ENCODE measurements at regions not wholly inside any gene's neighbourhood (a gene's known extent, or its start where the extent isn't known, plus 50 kb on each side); places are given as distances from the start of the nearest gene placed in this dataset.

DNA sequence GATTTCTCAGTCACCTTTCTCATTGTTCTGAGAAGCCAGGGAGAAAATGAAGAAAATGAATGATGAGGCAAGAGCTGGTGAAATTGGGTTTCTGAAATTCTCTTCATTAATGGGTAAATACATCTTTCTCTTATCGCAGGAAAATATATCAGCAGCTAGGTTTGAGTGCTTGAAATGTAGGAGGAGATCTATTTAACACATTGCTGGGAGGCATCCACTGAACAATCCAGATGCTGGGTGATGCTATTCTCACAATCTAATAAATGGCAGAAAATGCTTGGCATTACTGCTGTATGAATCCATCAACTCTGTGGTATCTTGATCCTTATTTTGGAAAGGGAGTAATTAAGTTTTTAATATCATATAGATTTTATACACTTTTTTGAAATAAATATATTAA lies 199.6 kb upstream of the LRP1B start:
- POLR2A ChIA-PET, result no interaction called here
- DNase-seq (ENCODE audit: extremely low spot score), result no peak
- TF ChIP-seq NFRKB (IDR thresholded peaks at IDR 0.05) (no peak), SUZ12 (IDR thresholded peaks at IDR 0.05) (no peak), LEF1 (IDR thresholded peaks at IDR 0.05; ENCODE audit: borderline replicate concordance) (no peak), ARNT (IDR thresholded peaks at IDR 0.05) (no peak), L3MBTL2 (conservative IDR thresholded peaks at IDR 0.05) (no peak)
- CTCF ChIA-PET, result no interaction called here

DNA sequence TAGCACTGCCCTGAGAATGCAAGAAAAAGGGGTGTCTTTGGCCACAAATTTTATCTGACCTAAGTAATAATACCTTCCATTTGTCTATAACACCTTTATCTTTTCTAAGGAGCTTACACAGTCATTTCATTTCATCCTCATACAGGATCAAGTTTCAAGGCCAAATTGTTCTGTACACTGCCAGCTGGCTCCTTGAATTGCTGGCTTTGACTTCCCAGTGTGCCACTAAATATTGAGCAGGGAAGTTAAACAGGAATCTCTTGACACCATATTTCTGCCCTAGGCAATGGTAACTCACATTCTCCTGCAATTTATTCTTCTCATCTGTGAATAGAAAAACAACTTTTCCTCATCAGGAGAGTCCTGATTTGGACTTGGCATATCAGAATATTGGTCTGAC lies 195.1 kb upstream of the LRP1B start:
- no peak for DNase-seq (ENCODE audit: extremely low spot score)
- ChIA-PET POLR2A (no interaction called here), CTCF (no interaction called here)
- TF ChIP-seq SUZ12 (IDR thresholded peaks at IDR 0.05) (no peak), L3MBTL2 (conservative IDR thresholded peaks at IDR 0.05) (no peak), HDGF (IDR thresholded peaks at IDR 0.05; ENCODE audit: borderline replicate concordance) (no peak), BHLHE40 (IDR thresholded peaks at IDR 0.05; ENCODE audit: borderline replicate concordance) (no peak), NFRKB (IDR thresholded peaks at IDR 0.05) (no peak), CTBP1 (IDR thresholded peaks at IDR 0.05; ENCODE audit: borderline replicate concordance) (no peak), FOXM1 (IDR thresholded peaks at IDR 0.05; ENCODE audit: borderline replicate concordance) (no peak), FOXK2 (IDR thresholded peaks at IDR 0.05) (no peak), ARNT (IDR thresholded peaks at IDR 0.05) (no peak), ELF4 (IDR thresholded peaks at IDR 0.05) (no peak), SP1 (IDR thresholded peaks at IDR 0.05) (no peak), ZNF384 (IDR thresholded peaks at IDR 0.05) (no peak), FOXA1 (IDR thresholded peaks at IDR 0.05) (no peak), TARDBP (IDR thresholded peaks at IDR 0.05) (no peak), LEF1 (IDR thresholded peaks at IDR 0.05; ENCODE audit: borderline replicate concordance) (no peak)
- TF ChIP-seq, protein P1, sequence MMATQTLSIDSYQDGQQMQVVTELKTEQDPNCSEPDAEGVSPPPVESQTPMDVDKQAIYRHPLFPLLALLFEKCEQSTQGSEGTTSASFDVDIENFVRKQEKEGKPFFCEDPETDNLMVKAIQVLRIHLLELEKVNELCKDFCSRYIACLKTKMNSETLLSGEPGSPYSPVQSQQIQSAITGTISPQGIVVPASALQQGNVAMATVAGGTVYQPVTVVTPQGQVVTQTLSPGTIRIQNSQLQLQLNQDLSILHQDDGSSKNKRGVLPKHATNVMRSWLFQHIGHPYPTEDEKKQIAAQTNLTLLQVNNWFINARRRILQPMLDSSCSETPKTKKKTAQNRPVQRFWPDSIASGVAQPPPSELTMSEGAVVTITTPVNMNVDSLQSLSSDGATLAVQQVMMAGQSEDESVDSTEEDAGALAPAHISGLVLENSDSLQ (IDR thresholded peaks at IDR 0.05), result no peak

DNA sequence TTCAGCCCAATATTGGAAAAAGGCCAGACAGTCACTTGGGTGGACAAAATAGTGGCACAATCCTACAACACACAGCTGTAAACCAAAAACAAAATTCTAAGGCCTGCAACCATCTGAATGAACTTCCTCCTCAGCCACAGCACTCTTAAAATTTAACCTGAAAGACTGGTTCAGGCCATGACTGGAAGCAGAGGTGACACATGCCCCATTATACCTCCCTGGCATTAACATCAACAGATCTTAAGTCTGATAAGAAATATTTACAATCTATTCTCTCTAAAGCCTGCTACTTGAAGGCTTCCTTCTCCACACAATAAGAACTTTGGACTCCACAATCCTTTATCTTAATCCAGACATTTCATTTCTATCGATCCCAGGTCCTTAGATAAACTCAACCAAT lies 192.4 kb upstream of the LRP1B start:
- POLR2A ChIA-PET, result no interaction called here
- CTCF ChIA-PET, result no interaction called here
- TF ChIP-seq BHLHE40 (IDR thresholded peaks at IDR 0.05; ENCODE audit: borderline replicate concordance), result no peak
- no peak for TF ChIP-seq CTBP1 (IDR thresholded peaks at IDR 0.05; ENCODE audit: borderline replicate concordance)
- TF ChIP-seq TARDBP (IDR thresholded peaks at IDR 0.05), result no peak
- TF ChIP-seq NFRKB (IDR thresholded peaks at IDR 0.05), result no peak
- TF ChIP-seq ARNT (IDR thresholded peaks at IDR 0.05), result no peak
- no peak for TF ChIP-seq SP1 (IDR thresholded peaks at IDR 0.05)
- TF ChIP-seq ELF4 (IDR thresholded peaks at IDR 0.05), result no peak
- TF ChIP-seq FOXM1 (IDR thresholded peaks at IDR 0.05; ENCODE audit: borderline replicate concordance), result no peak
- TF ChIP-seq, protein P1 (IDR thresholded peaks at IDR 0.05), result no peak
- no peak for TF ChIP-seq SUZ12 (IDR thresholded peaks at IDR 0.05)
- DNase-seq (ENCODE audit: extremely low spot score), result no peak

DNA sequence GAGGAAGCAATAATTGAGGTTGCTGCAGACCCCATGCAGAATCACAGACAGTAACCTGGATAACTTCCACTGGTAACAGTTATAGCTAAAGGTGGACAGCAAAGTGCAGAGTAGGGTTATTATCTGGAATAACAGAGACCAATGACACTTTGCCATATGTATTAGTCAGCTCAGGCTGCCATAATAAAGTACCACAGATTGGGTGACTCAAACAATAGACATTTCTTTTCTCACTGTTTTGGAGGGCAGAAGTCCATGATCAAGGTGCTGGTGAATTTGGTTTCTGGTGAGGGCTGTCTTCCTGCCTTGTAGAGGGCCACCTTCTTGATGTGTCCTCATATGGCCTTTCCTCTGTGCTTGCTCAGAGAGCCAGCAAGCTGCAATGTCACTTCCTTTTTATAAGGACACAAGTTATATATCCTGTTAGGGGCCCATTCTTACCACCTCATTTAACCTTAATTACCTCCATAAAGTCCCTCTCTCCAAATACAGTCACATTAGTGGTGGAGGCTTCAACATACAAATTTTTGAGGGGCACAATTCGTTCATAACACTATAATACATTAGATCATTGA lies 191.0 kb upstream of the LRP1B start:
- ChIA-PET POLR2A (no interaction called here), CTCF (no interaction called here)
- no peak for DNase-seq (ENCODE audit: extremely low spot score)
- TF ChIP-seq, protein P1 (IDR thresholded peaks at IDR 0.05), result no peak
- no peak for TF ChIP-seq HDGF (IDR thresholded peaks at IDR 0.05; ENCODE audit: borderline replicate concordance)
- TF ChIP-seq SUZ12 (IDR thresholded peaks at IDR 0.05), result no peak
- TF ChIP-seq NFRKB (IDR thresholded peaks at IDR 0.05), result no peak
- TF ChIP-seq FOXK2 (IDR thresholded peaks at IDR 0.05), result no peak
- TF ChIP-seq SP1 (IDR thresholded peaks at IDR 0.05), result no peak
- TF ChIP-seq ZNF384 (IDR thresholded peaks at IDR 0.05), result no peak
- no peak for TF ChIP-seq L3MBTL2 (conservative IDR thresholded peaks at IDR 0.05)
- TF ChIP-seq ELF4 (IDR thresholded peaks at IDR 0.05), result no peak
- no peak for TF ChIP-seq TARDBP (IDR thresholded peaks at IDR 0.05)

DNA sequence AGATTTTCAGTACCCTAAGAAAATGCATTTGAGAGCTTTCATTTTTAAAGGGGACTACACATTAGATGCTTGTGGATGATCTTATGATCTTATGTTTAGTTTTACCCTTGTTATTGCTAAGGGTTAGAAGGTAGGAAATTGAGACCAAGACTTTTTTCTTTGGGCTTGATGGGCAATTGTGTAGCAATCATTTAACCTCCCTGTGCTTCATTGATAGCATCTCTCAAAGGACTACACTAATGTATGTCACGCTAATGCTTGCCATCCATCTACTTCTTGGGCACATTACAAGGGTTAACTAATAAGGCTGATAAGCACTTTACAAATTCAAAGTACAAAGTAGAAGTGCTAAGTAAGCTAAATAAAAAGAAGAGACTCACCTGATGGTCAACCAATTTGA lies 189.3 kb upstream of the LRP1B start:
- ChIA-PET POLR2A (no interaction called here), CTCF (no interaction called here)
- no peak for DNase-seq (ENCODE audit: extremely low spot score)
- TF ChIP-seq BHLHE40 (IDR thresholded peaks at IDR 0.05; ENCODE audit: borderline replicate concordance), result no peak
- TF ChIP-seq TARDBP (IDR thresholded peaks at IDR 0.05), result no peak

DNA sequence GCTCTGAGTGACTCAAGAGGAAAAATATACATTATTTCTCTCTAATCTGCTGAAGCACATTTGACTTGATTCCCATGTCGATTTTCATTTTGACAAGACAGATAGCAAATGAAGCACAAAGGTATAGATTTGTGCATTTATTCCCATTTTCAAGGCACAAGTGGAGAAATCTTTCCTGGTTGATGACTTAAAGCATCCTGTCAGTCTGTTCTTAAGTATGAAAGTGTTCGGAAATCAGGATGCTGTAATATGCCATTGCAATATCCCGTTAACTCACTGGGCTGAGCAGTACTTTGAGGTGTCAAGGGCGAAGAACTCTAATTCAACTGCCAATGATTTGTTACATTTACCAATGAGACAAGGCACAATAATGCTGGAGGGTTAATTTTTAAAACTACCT lies 185.2 kb upstream of the LRP1B start:
- POLR2A ChIA-PET, result no interaction called here
- CTCF ChIA-PET, result interaction anchor here (0.6 kb wide), 1 partner anchor 319 kb away, joined by 4 read pairs; no protein-coding TSS in a partner anchor
- TF ChIP-seq HDGF (IDR thresholded peaks at IDR 0.05; ENCODE audit: borderline replicate concordance), result no peak
- no peak for DNase-seq (ENCODE audit: extremely low spot score)

DNA sequence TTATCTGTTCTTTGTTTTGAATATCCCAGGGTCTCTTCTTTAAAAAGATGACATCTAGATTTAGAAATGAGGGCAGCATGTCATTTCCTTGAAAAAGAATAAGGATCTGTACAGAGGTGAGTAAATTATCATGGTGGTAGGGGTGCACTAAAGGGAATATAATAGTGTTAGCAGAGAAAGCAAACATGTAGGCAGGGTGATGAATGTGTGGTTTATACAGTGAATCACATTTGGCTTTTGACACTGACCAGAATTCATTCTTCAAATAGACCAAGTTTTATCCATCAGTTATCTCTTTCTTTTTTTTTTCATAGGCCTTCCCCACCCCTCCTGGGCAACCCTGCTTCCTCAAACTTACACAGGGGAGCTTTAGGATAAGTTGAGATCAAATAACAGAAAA lies 184.5 kb upstream of the LRP1B start:
- DNase-seq (ENCODE audit: extremely low spot score), result no peak
- POLR2A ChIA-PET, result no interaction called here
- no peak for TF ChIP-seq SP1 (IDR thresholded peaks at IDR 0.05)
- no peak for TF ChIP-seq L3MBTL2 (conservative IDR thresholded peaks at IDR 0.05)
- TF ChIP-seq FOXM1 (IDR thresholded peaks at IDR 0.05; ENCODE audit: borderline replicate concordance), result no peak
- TF ChIP-seq FOXA1 (IDR thresholded peaks at IDR 0.05), result no peak
- TF ChIP-seq CTBP1 (IDR thresholded peaks at IDR 0.05; ENCODE audit: borderline replicate concordance), result no peak
- TF ChIP-seq, protein P1 (IDR thresholded peaks at IDR 0.05), result no peak
- CTCF ChIA-PET, result interaction anchor here (0.7 kb wide), 1 partner anchor 29 kb away, joined by 4 read pairs; no protein-coding TSS in a partner anchor
